Activated B cell treated with CpG ODN at 0.5 μM for 24 hours (primary cell): ENCODE measurements at regions not wholly inside any gene's neighbourhood (a gene's known extent, or its start where the extent isn't known, plus 50 kb on each side); places are given as distances from the start of the nearest gene placed in this dataset.

Experiments
- ATAC-seq: fragments of 200-7000 bp; cut with Tn5 transposase; one replicate; pipeline ENCODE4 v1.10.0; 2021; ENCODE audit warnings: low read depth, mild to moderate bottlenecking, moderate library complexity
- CTCF ChIA-PET: fragments of 350-600 bp; sonication (Branson Sonifier 250); formaldehyde crosslinking; loops from one replicate; lab custom pipeline; 2021; ENCODE audit warnings: antibody characterized with exemption; lab: Charles Lee
- POLR2A ChIA-PET: fragments of 350-600 bp; sonication (Branson Sonifier 250); formaldehyde crosslinking; loops from one replicate; lab custom pipeline; 2021; ENCODE audit warnings: antibody characterized with exemption; lab: Charles Lee
- DNase-seq: peaks from one replicate; pipeline ENCODE4 v3.0.0; 2022
- H3K27ac Mint-ChIP-seq: one replicate; pipeline ENCODE4 v1.8.0; 2020; ENCODE audit warnings: mixed read lengths
- H3K27me3 Mint-ChIP-seq: one replicate; pipeline ENCODE4 v1.8.0; 2021; ENCODE audit warnings: mixed read lengths
- H3K36me3 Mint-ChIP-seq: one replicate; pipeline ENCODE4 v1.8.0; 2021; ENCODE audit warnings: low read depth, mixed read lengths
- H3K4me1 Mint-ChIP-seq: one replicate; pipeline ENCODE4 v1.8.0; 2021; ENCODE audit warnings: mixed read lengths
- H3K4me3 Mint-ChIP-seq: one replicate; pipeline ENCODE4 v1.8.0; 2020; ENCODE audit warnings: mild to moderate bottlenecking, mixed read lengths
- H3K9me3 Mint-ChIP-seq: one replicate; pipeline ENCODE4 v1.8.0; 2020; ENCODE audit warnings: mixed read lengths
- intact Hi-C: fragments of 100-400 bp; cut with micrococcal nuclease; formaldehyde crosslinking; loops from one replicate; pipeline ENCODE4 v1.15.1; 2024
- TF ChIP-seq, protein P1 (sequence below): fragments of 200-600 bp; IDR thresholded peaks from one replicate; pipeline ENCODE4 v1.8.0; 2022; ENCODE audit warnings: antibody characterized with exemption, mild to moderate bottlenecking

DNA sequence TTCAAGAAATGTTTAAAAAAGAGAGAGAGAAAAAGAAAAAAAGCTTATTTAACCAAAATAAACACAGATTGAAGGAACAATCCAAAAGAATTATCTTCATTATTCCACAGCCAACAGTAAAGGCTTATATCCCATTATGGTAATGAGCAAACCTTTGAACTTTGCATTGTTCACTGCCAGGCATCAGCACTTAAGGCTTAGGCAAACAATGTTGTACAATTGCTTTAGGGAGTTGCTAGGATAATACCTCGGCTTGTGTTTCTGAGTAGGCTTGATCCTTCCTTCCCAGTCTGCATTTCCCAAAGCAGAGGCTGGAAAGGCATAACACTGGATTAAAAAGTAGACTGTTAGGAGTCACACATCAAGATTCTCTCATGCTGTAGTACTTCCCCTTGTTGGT lies 352.7 kb upstream of the IGFBP7 start:
- DNase-seq = no peak
- no peak overlapping the region for H3K4me3 Mint-ChIP-seq
- ChIA-PET CTCF (no interaction called here), POLR2A (no interaction called here)
- no peaks in the 10 kb centered on the region for H3K36me3 Mint-ChIP-seq
- no peaks in the 10 kb centered on the region for H3K4me1 Mint-ChIP-seq
- peaks cover 11% of the 10 kb centered on the region for H3K9me3 Mint-ChIP-seq
- TF ChIP-seq, protein P1, sequence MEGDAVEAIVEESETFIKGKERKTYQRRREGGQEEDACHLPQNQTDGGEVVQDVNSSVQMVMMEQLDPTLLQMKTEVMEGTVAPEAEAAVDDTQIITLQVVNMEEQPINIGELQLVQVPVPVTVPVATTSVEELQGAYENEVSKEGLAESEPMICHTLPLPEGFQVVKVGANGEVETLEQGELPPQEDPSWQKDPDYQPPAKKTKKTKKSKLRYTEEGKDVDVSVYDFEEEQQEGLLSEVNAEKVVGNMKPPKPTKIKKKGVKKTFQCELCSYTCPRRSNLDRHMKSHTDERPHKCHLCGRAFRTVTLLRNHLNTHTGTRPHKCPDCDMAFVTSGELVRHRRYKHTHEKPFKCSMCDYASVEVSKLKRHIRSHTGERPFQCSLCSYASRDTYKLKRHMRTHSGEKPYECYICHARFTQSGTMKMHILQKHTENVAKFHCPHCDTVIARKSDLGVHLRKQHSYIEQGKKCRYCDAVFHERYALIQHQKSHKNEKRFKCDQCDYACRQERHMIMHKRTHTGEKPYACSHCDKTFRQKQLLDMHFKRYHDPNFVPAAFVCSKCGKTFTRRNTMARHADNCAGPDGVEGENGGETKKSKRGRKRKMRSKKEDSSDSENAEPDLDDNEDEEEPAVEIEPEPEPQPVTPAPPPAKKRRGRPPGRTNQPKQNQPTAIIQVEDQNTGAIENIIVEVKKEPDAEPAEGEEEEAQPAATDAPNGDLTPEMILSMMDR = no peak
- no peaks in the 10 kb centered on the region for H3K27me3 Mint-ChIP-seq
- no peak overlapping the region for H3K27ac Mint-ChIP-seq
- intact Hi-C loops = no loop called here
- no peak for ATAC-seq

DNA sequence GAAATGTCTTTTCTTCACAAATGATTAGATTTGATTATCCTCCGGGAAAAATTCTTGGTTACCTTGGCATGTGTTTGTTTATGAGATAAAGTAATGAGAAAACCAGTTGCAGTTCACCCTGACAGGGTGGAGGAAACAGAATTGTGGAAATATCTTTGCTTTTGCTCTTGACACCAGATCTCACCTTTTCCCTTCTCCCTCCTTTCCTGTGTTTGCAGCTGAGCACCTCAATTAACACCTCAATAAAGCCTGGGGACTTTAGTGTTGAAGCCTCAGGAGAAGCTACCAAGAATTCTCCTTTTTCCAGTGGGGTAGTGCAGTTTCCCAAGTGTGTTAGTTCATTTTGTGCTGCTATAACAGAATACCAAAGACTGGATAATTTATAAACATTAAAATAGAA lies 350.8 kb upstream of the IGFBP7 start:
- DNase-seq (no peak), ATAC-seq (no peak)
- Mint-ChIP-seq H3K4me1 (no peaks in the 10 kb centered on the region), H3K4me3 (no peak overlapping the region), H3K9me3 (peaks cover 6% of the 10 kb centered on the region), H3K36me3 (no peaks in the 10 kb centered on the region), H3K27me3 (no peaks in the 10 kb centered on the region), H3K27ac (no peak overlapping the region)
- intact Hi-C loops = no loop called here
- TF ChIP-seq, protein P1 = no peak
- ChIA-PET CTCF (no interaction called here), POLR2A (no interaction called here)

DNA sequence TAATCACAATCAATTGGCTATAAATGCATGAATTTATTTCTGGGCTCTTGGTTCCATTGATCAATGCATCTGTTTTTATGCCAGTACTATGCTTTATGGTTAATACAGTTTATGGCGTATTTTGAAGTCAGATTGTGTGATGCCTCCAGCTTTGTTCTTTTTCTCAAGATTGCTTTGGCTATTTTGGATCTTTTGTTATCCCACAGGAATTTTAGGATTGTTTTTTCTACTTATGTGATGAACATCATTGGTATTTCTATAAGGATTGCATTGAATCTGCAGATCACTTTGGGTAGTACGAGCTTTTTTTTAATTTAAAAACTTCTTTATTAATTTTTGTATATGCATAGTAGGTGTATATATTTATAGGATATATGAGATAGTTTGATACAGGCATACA lies 338.7 kb upstream of the IGFBP7 start:
- peaks cover 15% of the 10 kb centered on the region for H3K9me3 Mint-ChIP-seq
- intact Hi-C loops = no loop called here
- TF ChIP-seq, protein P1 = no peak
- no peaks in the 10 kb centered on the region for H3K4me1 Mint-ChIP-seq
- DNase-seq = no peak
- ChIA-PET CTCF (no interaction called here), POLR2A (no interaction called here)
- H3K27me3 Mint-ChIP-seq = no peaks in the 10 kb centered on the region
- no peak for ATAC-seq
- H3K36me3 Mint-ChIP-seq = no peaks in the 10 kb centered on the region
- no peak overlapping the region for H3K27ac Mint-ChIP-seq
- no peak overlapping the region for H3K4me3 Mint-ChIP-seq

DNA sequence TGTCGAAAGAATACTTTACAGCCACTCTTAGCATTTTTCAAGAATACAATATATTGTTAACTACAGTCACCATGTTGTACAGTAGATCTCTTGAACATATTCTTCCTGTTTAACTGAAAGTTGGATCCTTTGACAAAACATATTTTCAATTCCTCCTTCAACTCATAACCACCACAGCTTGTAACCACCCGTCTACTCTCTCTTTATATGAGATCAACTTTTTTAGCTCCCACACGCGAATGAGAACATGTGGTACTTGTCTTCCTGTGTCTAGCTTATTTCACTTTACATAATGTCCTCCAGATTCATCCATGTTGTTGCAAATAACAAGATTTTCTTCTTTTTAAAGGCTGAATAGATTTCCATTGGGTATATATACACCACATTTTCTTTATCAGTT lies 338.3 kb upstream of the IGFBP7 start:
- ChIA-PET CTCF (no interaction called here), POLR2A (no interaction called here)
- TF ChIP-seq, protein P1 = no peak

DNA sequence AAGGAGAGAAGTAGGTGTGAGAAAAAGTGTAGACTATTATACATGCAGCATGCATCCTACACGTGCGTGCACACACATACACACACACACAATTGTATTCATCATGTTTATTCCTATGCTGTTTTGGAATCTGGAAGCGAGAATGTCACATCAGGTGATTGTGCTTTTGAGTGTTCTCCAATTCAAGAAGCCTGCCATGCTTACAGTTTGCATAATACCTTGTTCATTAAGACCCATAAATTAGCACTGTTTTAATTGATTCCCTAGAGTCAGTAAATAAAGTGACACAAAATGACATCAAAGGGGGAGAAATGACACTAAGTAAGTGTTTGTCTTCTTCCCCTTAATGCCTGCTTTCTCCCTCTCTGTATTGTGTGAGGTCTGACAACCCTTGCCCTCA lies 336.1 kb upstream of the IGFBP7 start:
- ChIA-PET POLR2A (no interaction called here), CTCF (no interaction called here)
- TF ChIP-seq, protein P1 = no peak
- intact Hi-C loops = no loop called here
- DNase-seq = no peak
- no peak for ATAC-seq
- Mint-ChIP-seq H3K9me3 (peaks cover 8% of the 10 kb centered on the region), H3K4me1 (no peaks in the 10 kb centered on the region), H3K27me3 (no peaks in the 10 kb centered on the region), H3K36me3 (no peaks in the 10 kb centered on the region), H3K27ac (no peak overlapping the region), H3K4me3 (no peak overlapping the region)

More for the DNA sequence above, 338.3 kb upstream of the IGFBP7 start:
- Mint-ChIP-seq H3K27me3 (no peaks in the 10 kb centered on the region), H3K27ac (no peak overlapping the region), H3K4me1 (no peaks in the 10 kb centered on the region), H3K4me3 (no peak overlapping the region), H3K36me3 (no peaks in the 10 kb centered on the region), H3K9me3 (peaks cover 15% of the 10 kb centered on the region)
- no peak for DNase-seq
- no peak for ATAC-seq
- intact Hi-C loops = no loop called here
